Fibroblast of the aortic adventitia (primary cell): ENCODE measurements at regions not wholly inside any gene's neighbourhood (a gene's known extent, or its start where the extent isn't known, plus 50 kb on each side); places are given as distances from the start of the nearest gene placed in this dataset.
A peak's percentile ranks its signal among the peaks of the same experiment; 100 is the strongest.

Experiments used
- DNase-seq: peaks from one replicate; pipeline ENCODE4 v3.0.0-alpha.2; 2010; ENCODE audit warnings: low read depth
- H3K4me3 ChIP-seq: 2 replicates; pipeline ENCODE4 v1.5.1; 2011; ENCODE audit warnings: low read depth, mild to moderate bottlenecking, control low read depth, low read length, moderate library complexity
- TF ChIP-seq, protein P1 (sequence below): IDR thresholded peaks from 2 replicates; pipeline ENCODE4 v1.5.1; 2011; ENCODE audit warnings: mild to moderate bottlenecking, low read length, control low read depth, inconsistent platforms; ENCODE audit not compliant: insufficient read depth

DNA sequence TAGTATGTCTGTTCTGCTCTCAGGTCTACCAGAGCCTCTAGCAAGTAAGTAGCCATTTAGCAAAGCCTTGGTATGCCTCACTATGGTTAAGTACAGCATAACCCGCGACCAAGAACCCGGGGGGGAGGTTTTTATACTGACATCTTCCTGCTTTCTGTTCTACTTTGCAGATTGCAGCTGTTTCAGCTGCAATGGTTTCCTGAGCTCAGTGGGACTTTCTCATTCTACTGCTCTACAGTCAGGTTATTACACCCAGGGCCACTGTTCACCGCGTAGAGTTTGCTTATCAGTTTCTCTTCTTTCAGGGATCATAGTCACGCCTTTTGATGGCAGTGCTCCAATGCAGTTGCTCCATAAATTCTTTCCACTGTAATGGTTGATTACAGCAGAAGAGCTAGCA is 631.3 kb downstream of the TFAP2A start:
- DNase-seq: peak; percentile 55
- TF ChIP-seq, protein P1, sequence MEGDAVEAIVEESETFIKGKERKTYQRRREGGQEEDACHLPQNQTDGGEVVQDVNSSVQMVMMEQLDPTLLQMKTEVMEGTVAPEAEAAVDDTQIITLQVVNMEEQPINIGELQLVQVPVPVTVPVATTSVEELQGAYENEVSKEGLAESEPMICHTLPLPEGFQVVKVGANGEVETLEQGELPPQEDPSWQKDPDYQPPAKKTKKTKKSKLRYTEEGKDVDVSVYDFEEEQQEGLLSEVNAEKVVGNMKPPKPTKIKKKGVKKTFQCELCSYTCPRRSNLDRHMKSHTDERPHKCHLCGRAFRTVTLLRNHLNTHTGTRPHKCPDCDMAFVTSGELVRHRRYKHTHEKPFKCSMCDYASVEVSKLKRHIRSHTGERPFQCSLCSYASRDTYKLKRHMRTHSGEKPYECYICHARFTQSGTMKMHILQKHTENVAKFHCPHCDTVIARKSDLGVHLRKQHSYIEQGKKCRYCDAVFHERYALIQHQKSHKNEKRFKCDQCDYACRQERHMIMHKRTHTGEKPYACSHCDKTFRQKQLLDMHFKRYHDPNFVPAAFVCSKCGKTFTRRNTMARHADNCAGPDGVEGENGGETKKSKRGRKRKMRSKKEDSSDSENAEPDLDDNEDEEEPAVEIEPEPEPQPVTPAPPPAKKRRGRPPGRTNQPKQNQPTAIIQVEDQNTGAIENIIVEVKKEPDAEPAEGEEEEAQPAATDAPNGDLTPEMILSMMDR: no peak
- no peak overlapping the region for H3K4me3 ChIP-seq

- peak; percentile 63 for DNase-seq
- no peak overlapping the region for H3K4me3 ChIP-seq
- TF ChIP-seq, protein P1: no peak
Observed at GRCh38 chr6:9766240-9766915, 648.5 kb downstream of the TFAP2A start.

- H3K4me3 ChIP-seq: no peak overlapping the region
- no peak for DNase-seq
- TF ChIP-seq, protein P1: no peak
Observed at GRCh38 chr6:9761220-9761619, 653.7 kb downstream of the TFAP2A start.

GRCh38 chr6:9754515-9754914 is 660.4 kb downstream of the TFAP2A start:
- DNase-seq: no peak
- TF ChIP-seq, protein P1: no peak
- no peak overlapping the region for H3K4me3 ChIP-seq

DNA sequence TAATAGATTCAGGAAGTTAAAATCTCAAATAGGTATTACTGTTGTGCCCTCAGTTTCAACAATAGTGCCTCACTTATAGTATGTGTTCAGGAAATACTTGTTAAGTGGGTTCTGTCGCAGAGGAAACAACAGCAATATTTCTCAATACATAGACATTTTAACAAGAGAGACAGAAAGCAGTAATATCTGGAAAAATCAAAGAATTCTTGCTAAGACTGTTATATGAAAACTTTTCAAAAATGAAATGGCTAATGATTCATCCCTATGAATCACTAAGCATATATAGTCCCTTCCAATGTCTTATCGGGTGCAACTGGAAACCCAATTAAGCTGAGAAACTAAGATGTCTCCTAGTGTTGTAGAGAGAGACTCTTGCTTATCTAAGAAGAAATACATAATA is 668.9 kb downstream of the TFAP2A start:
- peak; percentile 13 for DNase-seq
- TF ChIP-seq, protein P1: no peak
- no peak overlapping the region for H3K4me3 ChIP-seq

GRCh38 chr6:9745476-9745875 is 669.4 kb downstream of the TFAP2A start:
- TF ChIP-seq, protein P1: no peak
- H3K4me3 ChIP-seq: no peak overlapping the region
- peak; percentile 26 for DNase-seq

DNA sequence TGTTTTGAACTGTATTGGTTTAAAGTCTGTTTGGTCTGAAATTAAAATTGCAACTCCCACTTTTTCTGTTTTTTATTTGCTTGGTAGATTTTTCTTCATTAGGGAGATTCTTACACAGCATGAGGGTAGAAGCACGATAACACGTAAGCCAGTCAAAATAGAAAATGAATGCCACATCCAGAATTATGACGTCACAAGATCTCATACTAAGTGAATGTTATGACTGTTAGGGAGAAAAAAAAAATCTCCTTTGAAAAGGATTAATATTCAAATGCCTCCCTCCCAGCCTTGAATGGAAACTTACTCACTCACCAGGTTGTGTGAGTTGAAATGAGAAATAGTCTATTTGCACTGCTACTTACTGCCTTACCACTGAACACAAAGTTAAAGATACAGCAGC is 670.8 kb downstream of the TFAP2A start:
- no peak for DNase-seq
- TF ChIP-seq, protein P1: no peak
- H3K4me3 ChIP-seq: no peak overlapping the region
